ENCODE measurements at regions not wholly inside any gene's neighbourhood (a gene's known extent, or its start where the extent isn't known, plus 50 kb on each side); places are given as distances from the start of the nearest gene placed in this dataset.

DNA sequence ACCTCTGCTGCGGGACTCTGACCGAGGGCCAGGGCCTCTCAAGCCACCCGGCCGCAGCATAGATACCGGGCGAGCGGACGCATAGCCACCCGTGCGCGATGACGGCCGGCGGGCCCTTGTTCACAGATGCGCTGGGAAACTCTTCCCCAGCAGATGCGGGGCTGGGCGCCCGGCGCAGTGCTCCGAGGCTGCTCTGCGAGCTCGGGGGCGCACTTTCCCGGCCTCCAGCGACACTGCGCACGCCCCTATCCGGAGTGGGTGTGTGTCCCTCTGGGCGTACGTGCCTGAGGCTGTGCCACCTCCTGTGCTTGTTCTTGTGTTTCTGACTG lies 104.7 kb upstream of the E2F8 start:
- Histone ChIP-seq H3K9ac (ENCODE audit: low read length) (no peak overlapping the region), H3K27ac (ENCODE audit: low read length) (no peak overlapping the region), H3K4me1 (ENCODE audit: low read length) (no peaks in the 10 kb centered on the region), H3K9me2 (replicated peaks; ENCODE audit: insufficient read depth, low read length) (no peaks in the 10 kb centered on the region), H3K4me2 (ENCODE audit: low read depth, low read length, poor library complexity, severe bottlenecking) (no peak overlapping the region), H2AFZ (ENCODE audit: low read length) (no peak overlapping the region), H3K36me3 (ENCODE audit: insufficient read depth, low read length) (no peaks in the 10 kb centered on the region), H4K20me1 (ENCODE audit: insufficient read depth, low read depth, low read length) (no peaks in the 10 kb centered on the region), H3K79me2 (ENCODE audit: low read length) (no peaks in the 10 kb centered on the region), H3K4me3 (ENCODE audit: low read length) (no peak overlapping the region), H3K27me3 (ENCODE audit: low read length) (no peaks in the 10 kb centered on the region), H3K9me3 (ENCODE audit: low read length) (no peaks in the 10 kb centered on the region)
- no peak for DNase-seq

DNA sequence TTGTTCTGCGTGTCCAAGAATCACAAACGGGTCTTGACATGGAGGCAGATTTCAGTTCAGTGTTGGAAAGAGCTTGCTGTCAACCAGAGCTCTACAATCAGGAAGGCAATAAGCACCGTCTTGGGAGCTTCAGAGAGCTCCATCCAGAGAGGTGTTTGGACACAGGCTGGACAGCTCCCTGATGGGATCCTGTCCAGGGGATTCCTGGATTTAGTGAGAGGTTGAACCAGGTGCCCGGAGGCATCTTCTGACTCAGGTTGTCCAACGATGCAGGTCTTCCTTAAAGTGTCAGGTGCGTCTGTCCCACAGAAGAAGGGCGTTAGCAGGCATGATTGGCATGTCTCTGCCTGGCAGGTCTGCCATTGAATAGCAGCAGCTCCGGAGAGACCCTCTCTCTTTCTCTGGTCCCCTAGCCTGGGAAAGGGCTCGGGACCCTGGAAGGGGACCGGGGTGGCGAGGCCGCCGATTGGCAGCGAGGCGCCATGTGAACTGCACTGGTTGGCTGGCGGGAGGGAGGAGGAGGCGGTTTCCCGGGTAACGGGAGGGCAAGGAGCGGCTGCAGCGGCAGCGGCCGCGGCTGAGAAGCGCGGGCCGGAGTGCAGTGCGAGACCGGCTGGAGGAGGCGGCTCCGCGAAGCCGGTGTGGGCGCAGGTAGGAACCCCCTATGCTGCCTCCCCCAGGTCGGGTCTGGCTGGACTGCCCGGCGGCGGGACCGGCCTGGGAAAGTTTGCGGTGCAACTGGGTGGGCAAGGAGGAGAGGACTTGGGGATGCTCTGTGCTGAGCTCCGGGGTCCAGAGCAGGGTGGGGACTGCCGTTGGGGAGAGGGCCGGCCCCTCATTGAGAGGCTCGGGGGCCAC lies 104.1 kb upstream of the E2F8 start:
- no peaks in the 10 kb centered on the region for H3K9me2 ChIP-seq (replicated peaks; ENCODE audit: insufficient read depth, low read length)
- H3K4me2 ChIP-seq (ENCODE audit: low read depth, low read length, poor library complexity, severe bottlenecking) = no peak overlapping the region
- H3K36me3 ChIP-seq (ENCODE audit: insufficient read depth, low read length) = no peaks in the 10 kb centered on the region
- H3K27ac ChIP-seq (ENCODE audit: low read length) = no peak overlapping the region
- H2AFZ ChIP-seq (ENCODE audit: low read length) = no peak overlapping the region
- H4K20me1 ChIP-seq (ENCODE audit: insufficient read depth, low read depth, low read length) = no peaks in the 10 kb centered on the region
- H3K4me1 ChIP-seq (ENCODE audit: low read length) = no peaks in the 10 kb centered on the region
- no peak for DNase-seq
- no peak overlapping the region for H3K4me3 ChIP-seq (ENCODE audit: low read length)
- no peaks in the 10 kb centered on the region for H3K27me3 ChIP-seq (ENCODE audit: low read length)
- no peak overlapping the region for H3K9ac ChIP-seq (ENCODE audit: low read length)
- H3K9me3 ChIP-seq (ENCODE audit: low read length) = no peaks in the 10 kb centered on the region
- H3K79me2 ChIP-seq (ENCODE audit: low read length) = no peaks in the 10 kb centered on the region

DNA sequence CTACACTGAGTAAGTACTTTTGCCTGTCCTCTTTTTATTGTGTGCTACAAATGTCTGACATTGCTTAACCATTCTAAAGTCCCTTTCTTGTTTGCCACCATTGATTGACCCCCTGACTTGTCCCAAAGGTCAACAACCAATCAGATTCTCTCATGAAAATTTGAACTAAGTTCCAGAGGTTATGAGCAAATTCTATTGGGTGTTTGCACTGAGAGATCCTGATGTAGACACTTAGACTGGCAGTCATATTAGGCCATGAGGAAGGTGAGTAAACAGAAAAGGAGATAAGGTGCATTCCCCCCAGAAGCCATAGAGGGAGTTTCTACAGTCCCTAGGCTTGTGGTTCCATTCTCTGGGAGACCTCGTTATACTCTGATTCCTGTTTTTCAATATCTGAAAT lies 101.3 kb upstream of the E2F8 start:
- Histone ChIP-seq H2AFZ (ENCODE audit: low read length) (no peak overlapping the region), H3K9ac (ENCODE audit: low read length) (no peak overlapping the region), H3K4me1 (ENCODE audit: low read length) (no peaks in the 10 kb centered on the region), H3K27me3 (ENCODE audit: low read length) (no peaks in the 10 kb centered on the region), H3K79me2 (ENCODE audit: low read length) (no peaks in the 10 kb centered on the region), H4K20me1 (ENCODE audit: insufficient read depth, low read depth, low read length) (no peaks in the 10 kb centered on the region), H3K9me2 (replicated peaks; ENCODE audit: insufficient read depth, low read length) (no peaks in the 10 kb centered on the region), H3K36me3 (ENCODE audit: insufficient read depth, low read length) (no peaks in the 10 kb centered on the region), H3K27ac (ENCODE audit: low read length) (no peak overlapping the region), H3K4me3 (ENCODE audit: low read length) (no peak overlapping the region), H3K4me2 (ENCODE audit: low read depth, low read length, poor library complexity, severe bottlenecking) (no peak overlapping the region), H3K9me3 (ENCODE audit: low read length) (no peaks in the 10 kb centered on the region)
- DNase-seq = no peak

DNA sequence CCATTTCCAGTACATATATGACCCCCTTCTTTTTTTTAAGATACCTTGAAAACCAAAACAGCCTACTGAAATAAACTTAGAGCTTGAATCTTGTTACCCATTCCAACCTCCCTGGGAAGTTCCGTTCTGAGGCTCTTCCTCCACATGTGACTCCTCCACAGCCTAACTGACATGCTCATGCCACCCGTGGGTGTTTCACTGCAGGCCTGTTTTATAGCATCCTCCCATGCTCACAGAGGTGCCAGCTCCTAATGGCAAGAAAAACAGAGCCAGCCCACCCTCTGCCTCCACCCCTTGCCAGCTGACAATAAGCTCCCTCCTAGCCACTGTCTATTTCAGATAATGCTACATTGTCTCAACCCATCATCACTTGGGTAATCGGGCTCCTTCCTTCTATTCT lies 97.6 kb upstream of the E2F8 start:
- Histone ChIP-seq H3K9me2 (replicated peaks; ENCODE audit: insufficient read depth, low read length) (no peaks in the 10 kb centered on the region), H4K20me1 (ENCODE audit: insufficient read depth, low read depth, low read length) (no peaks in the 10 kb centered on the region), H2AFZ (ENCODE audit: low read length) (no peak overlapping the region), H3K79me2 (ENCODE audit: low read length) (no peaks in the 10 kb centered on the region), H3K4me1 (ENCODE audit: low read length) (peaks cover 6% of the 10 kb centered on the region; the same call in 1 of the 2 replicates), H3K9me3 (ENCODE audit: low read length) (no peaks in the 10 kb centered on the region), H3K9ac (ENCODE audit: low read length) (no peak overlapping the region), H3K27me3 (ENCODE audit: low read length) (no peaks in the 10 kb centered on the region), H3K36me3 (ENCODE audit: insufficient read depth, low read length) (no peaks in the 10 kb centered on the region), H3K4me2 (ENCODE audit: low read depth, low read length, poor library complexity, severe bottlenecking) (no peak overlapping the region), H3K4me3 (ENCODE audit: low read length) (no peak overlapping the region), H3K27ac (ENCODE audit: low read length) (no peak overlapping the region)
- DNase-seq = no peak

DNA sequence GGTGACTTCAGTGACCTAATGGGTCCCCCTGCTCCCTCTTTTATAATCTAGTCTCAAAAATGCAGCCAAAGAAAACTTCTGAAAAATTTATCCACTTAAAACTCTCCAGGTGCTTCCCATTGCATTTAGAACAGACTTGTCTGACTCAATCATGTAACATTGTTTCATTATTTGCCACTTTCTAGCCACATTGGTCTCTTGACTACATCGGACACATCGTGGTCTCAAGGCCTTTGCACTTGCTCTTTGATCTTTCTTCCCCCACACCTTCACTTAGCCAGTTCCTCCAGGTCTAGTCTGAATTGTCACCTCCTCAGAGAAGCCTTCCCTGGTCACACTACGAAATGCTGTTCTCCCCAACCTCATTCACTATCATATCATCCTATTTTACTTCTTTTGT lies 97.0 kb upstream of the E2F8 start:
- H3K9me2 ChIP-seq (replicated peaks; ENCODE audit: insufficient read depth, low read length) = no peaks in the 10 kb centered on the region

GRCh38 chr11:19336331-19336730 lies 95.6 kb upstream of the E2F8 start:
- Histone ChIP-seq H3K79me2 (ENCODE audit: low read length) (no peaks in the 10 kb centered on the region), H3K9me2 (replicated peaks; ENCODE audit: insufficient read depth, low read length) (no peaks in the 10 kb centered on the region), H3K27me3 (ENCODE audit: low read length) (no peaks in the 10 kb centered on the region), H3K9me3 (ENCODE audit: low read length) (no peaks in the 10 kb centered on the region), H2AFZ (ENCODE audit: low read length) (no peak overlapping the region), H3K4me2 (ENCODE audit: low read depth, low read length, poor library complexity, severe bottlenecking) (no peak overlapping the region), H3K4me1 (ENCODE audit: low read length) (peaks cover 6% of the 10 kb centered on the region; the same call in 1 of the 2 replicates), H3K36me3 (ENCODE audit: insufficient read depth, low read length) (no peaks in the 10 kb centered on the region), H3K9ac (ENCODE audit: low read length) (no peak overlapping the region), H3K4me3 (ENCODE audit: low read length) (no peak overlapping the region), H4K20me1 (ENCODE audit: insufficient read depth, low read depth, low read length) (no peaks in the 10 kb centered on the region), H3K27ac (ENCODE audit: low read length) (no peak overlapping the region)
- DNase-seq = no peak

More for the DNA sequence above, 97.0 kb upstream of the E2F8 start:
- Histone ChIP-seq H2AFZ (ENCODE audit: low read length) (no peak overlapping the region), H3K9ac (ENCODE audit: low read length) (no peak overlapping the region), H3K79me2 (ENCODE audit: low read length) (no peaks in the 10 kb centered on the region), H3K4me1 (ENCODE audit: low read length) (peaks cover 6% of the 10 kb centered on the region; the same call in 1 of the 2 replicates), H3K9me3 (ENCODE audit: low read length) (no peaks in the 10 kb centered on the region), H3K36me3 (ENCODE audit: insufficient read depth, low read length) (no peaks in the 10 kb centered on the region), H4K20me1 (ENCODE audit: insufficient read depth, low read depth, low read length) (no peaks in the 10 kb centered on the region), H3K4me2 (ENCODE audit: low read depth, low read length, poor library complexity, severe bottlenecking) (no peak overlapping the region), H3K27ac (ENCODE audit: low read length) (no peak overlapping the region), H3K27me3 (ENCODE audit: low read length) (no peaks in the 10 kb centered on the region), H3K4me3 (ENCODE audit: low read length) (no peak overlapping the region)
- DNase-seq = no peak

DNA sequence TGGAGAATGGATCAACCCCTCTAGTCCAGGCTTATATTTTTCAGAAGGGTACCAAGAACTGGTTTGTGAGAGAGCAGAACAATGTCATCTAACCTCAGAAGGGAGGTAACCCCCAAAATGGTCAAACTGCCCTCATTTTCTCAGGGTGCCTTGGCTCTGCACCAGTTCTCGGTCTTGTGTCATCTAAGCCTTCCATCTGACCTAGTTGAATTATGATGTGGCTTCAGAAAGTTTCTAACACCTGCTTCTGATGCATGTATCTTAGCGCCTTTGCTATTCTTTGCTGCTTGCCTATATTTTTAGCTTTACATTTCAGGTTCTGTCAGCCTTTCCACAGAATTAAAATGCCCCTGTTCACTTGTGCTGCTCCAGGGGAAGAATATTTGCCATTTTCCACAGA lies 91.7 kb upstream of the E2F8 start:
- no peaks in the 10 kb centered on the region for H4K20me1 ChIP-seq (ENCODE audit: insufficient read depth, low read depth, low read length)
- H3K27me3 ChIP-seq (ENCODE audit: low read length) = no peaks in the 10 kb centered on the region
- H3K4me2 ChIP-seq (ENCODE audit: low read depth, low read length, poor library complexity, severe bottlenecking) = no peak overlapping the region
- no peak overlapping the region for H3K4me3 ChIP-seq (ENCODE audit: low read length)
- H3K27ac ChIP-seq (ENCODE audit: low read length) = no peak overlapping the region
- no peaks in the 10 kb centered on the region for H3K79me2 ChIP-seq (ENCODE audit: low read length)
- peaks cover 25% of the 10 kb centered on the region for H3K4me1 ChIP-seq (ENCODE audit: low read length)
- H2AFZ ChIP-seq (ENCODE audit: low read length) = no peak overlapping the region
- DNase-seq = no peak
- H3K9me2 ChIP-seq (replicated peaks; ENCODE audit: insufficient read depth, low read length) = no peaks in the 10 kb centered on the region
- no peak overlapping the region for H3K9ac ChIP-seq (ENCODE audit: low read length)
- no peaks in the 10 kb centered on the region for H3K9me3 ChIP-seq (ENCODE audit: low read length)
- H3K36me3 ChIP-seq (ENCODE audit: insufficient read depth, low read length) = no peaks in the 10 kb centered on the region

GRCh38 chr11:19330416-19330815 lies 89.7 kb upstream of the E2F8 start:
- H3K9ac ChIP-seq (ENCODE audit: low read length) = no peak overlapping the region
- peaks cover 30% of the 10 kb centered on the region for H3K4me1 ChIP-seq (ENCODE audit: low read length)
- no peaks in the 10 kb centered on the region for H3K9me3 ChIP-seq (ENCODE audit: low read length)
- no peak for DNase-seq
- H4K20me1 ChIP-seq (ENCODE audit: insufficient read depth, low read depth, low read length) = no peaks in the 10 kb centered on the region
- no peak overlapping the region for H3K4me2 ChIP-seq (ENCODE audit: low read depth, low read length, poor library complexity, severe bottlenecking)
- H3K36me3 ChIP-seq (ENCODE audit: insufficient read depth, low read length) = no peaks in the 10 kb centered on the region
- no peak overlapping the region for H3K4me3 ChIP-seq (ENCODE audit: low read length)
- no peaks in the 10 kb centered on the region for H3K9me2 ChIP-seq (replicated peaks; ENCODE audit: insufficient read depth, low read length)
- no peak overlapping the region for H3K27ac ChIP-seq (ENCODE audit: low read length)
- no peaks in the 10 kb centered on the region for H3K79me2 ChIP-seq (ENCODE audit: low read length)
- no peak overlapping the region for H2AFZ ChIP-seq (ENCODE audit: low read length)
- no peaks in the 10 kb centered on the region for H3K27me3 ChIP-seq (ENCODE audit: low read length)
